Activated CD8-positive, alpha-beta memory T cell treated with anti-CD3 and anti-CD28 coated beads, Interleukin-2, amount 50 U/mL, for 48 hours (primary cell): ENCODE measurements at regions not wholly inside any gene's neighbourhood (a gene's known extent, or its start where the extent isn't known, plus 50 kb on each side); places are given as distances from the start of the nearest gene placed in this dataset.

Experiments used
- DNase-seq: peaks from one replicate; pipeline ENCODE4 v3.0.0-alpha.2; 2020

DNA sequence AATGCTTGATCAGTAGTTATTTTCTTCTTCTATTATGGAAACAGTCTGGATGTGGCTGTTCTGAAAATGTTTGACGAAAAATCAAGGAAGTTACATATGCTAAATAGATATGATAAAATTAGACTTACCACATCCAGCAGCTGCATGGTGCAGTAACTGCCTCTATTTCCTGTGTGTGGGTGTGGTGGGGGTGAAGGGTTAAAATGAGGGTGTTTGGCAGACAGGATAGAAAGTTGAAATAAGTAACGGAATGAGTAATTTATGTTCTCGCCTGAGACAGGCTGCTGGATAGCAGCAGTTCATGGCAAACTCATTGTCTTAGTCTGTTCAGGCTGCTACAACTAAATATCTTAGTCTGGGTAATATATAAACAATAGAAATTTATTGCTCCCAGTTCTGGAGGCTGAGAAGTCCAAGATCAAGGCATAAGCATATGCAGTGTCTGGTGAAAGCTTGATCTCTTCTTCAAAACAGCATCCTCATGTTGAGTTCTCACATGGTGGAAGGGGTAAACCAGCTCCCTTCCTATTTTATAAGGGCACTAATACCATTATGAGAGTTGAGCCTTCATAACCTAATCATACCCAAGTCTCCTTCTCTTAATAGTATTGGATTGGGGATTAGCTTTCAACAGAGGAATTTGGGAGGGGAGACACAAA lies 1248.9 kb downstream of the SLITRK5 start:
- DNase-seq = no peak

DNA sequence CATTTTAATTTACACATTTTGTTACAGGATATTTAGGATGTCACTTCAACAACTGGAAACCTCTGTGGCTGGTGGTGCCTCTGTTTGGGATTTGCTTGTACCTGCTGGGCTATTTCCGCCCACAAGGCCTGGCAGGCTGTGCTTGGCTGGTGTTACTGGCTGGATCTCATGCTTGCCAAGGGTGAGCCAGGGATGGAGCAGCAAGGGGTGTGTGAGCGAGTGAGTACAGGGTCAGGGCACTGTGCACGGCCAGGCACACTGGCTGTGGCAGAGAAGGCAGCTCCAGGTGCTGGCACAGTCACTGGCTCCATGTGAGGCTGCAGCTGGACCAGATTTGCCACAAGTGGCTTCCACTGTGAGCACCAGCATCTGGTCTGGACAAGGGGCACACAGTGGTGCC lies 1254.8 kb downstream of the SLITRK5 start:
- no peak for DNase-seq

DNA sequence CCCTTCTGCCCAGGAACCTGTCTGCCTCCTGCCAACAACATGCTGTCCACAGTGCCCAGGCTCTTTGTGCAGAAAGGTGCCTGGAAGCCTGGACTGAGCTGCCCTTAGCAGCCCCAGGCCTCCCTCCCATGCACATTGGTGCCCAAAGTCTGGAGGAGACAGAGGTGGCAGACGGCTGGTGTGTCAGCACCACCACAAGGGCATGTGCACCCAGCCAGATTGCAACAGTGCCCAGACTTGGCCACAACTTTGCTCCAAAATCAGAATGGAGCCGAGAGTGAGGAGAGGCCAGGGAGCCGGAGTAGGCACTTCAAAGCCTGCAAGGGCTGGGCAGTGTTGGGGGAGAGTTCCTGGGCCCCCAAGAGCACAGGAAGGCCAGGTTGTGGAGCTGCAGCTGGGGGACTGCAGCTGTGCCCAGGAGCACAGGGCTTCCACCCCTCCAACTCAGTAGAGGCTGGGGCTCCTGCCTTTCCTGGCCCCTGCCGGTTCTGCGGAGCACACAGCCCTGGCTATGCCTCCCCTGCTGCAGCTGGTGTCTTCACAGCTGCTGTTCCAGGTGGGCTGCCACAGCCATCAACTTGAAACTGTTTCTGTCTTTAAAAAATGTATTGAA lies 1255.8 kb downstream of the SLITRK5 start:
- DNase-seq = no peak

GRCh38 chr13:88932950-88933349 lies 1261.8 kb downstream of the SLITRK5 start:
- DNase-seq = no peak

- DNase-seq = no peak
Observed at GRCh38 chr13:88937384-88937783, 1266.2 kb downstream of the SLITRK5 start.

- DNase-seq = no peak
Observed at GRCh38 chr13:88945793-88946192, 1274.6 kb downstream of the SLITRK5 start.

- DNase-seq = no peak
Observed at GRCh38 chr13:88948501-88948900, 1277.3 kb downstream of the SLITRK5 start.

- DNase-seq = no peak
Observed at GRCh38 chr13:88958821-88959220, 1287.7 kb downstream of the SLITRK5 start.

DNA sequence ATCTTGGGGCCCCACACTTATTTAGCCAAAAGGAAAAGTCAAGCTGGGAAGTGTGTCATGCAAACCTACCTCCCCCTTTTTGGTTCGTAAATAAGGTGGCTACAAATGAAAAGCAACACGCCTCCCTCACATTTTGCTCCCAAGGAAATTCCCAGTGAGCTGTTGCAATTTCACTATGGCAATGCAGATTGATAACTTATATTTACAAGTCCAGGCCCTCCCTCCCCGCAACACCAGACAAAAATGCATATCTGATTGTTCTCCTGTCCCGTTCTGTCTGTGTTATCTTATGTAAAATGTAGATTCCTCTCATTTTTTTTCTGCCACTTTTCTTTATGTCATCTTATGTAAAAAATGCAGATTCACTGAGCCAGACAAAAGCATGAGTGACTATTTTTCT lies 1305.3 kb downstream of the SLITRK5 start:
- no peak for DNase-seq

GRCh38 chr13:88978607-88979006 lies 1307.4 kb downstream of the SLITRK5 start:
- no peak for DNase-seq

DNA sequence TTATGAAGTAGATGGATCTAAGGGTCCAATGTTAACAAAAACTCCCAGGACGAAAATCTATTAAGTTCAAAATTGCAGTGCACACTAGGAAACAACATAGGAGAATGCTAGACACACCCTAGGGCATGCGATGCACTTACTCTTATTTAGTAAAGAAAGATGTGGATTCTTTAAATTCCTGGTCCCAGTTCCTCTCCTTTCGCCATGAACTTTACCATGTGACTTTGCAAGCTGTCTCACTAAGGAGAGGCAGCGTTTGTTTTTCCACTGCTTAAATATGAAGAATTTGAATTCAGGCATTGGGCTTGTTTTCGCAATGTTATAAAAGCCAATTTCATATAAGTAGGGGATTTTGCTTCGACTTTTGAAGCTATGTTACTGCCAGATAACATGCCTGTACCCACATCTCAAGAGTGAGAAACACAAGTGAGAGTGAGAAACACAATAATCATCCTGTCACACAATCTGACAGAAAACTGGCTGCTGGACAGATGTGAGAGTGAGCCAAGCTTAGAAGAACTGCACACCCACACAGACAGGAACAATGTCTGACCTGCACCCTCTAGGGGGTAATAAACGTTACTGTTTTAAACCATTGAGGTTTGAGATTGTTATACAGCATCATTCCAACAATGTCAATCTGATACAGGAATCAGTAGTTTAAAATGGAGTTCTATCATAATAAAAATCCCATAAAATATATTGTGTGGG lies 1308.4 kb downstream of the SLITRK5 start:
- DNase-seq = no peak

DNA sequence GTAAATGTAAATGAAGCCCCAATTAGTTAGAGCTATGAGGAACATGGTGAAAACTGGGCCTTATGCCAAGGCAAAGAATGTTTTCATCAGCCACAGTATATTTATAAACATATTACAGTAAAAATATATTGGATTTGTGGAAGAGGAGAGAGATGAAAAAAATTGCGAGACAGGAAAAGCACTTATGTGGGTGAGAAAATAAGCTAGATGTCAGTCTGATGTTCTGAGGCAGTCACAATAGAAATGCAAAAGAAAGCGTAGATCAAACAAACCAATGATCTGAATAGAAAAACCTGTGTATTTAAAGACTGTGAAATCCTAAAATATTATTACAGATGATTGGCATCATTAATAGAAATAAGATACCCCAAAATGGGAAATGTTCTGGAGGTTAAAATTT lies 1332.5 kb downstream of the SLITRK5 start:
- DNase-seq = no peak

GRCh38 chr13:89011615-89012014 lies 1340.4 kb downstream of the SLITRK5 start:
- DNase-seq = no peak

- DNase-seq = no peak
Observed at GRCh38 chr13:89027694-89028306, 1356.6 kb downstream of the SLITRK5 start.

DNA sequence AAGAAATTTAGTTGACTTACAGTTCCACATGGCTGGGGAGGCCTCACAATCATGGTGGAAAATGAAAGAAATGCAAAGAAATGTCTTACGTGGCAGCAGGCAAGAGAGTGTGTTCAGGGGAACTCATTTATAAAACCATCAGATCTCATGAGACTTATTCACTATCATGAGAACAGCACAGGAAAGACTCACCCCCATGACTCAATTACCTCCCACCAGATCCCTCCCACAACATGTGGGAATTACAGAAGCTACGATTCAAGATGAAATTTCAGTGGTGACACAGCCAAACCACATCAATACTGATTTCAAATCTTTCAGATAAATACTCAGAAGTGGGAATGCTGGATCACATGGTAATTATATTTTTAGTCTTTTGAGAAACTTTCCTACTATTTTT lies 1357.9 kb downstream of the SLITRK5 start:
- DNase-seq = no peak

DNA sequence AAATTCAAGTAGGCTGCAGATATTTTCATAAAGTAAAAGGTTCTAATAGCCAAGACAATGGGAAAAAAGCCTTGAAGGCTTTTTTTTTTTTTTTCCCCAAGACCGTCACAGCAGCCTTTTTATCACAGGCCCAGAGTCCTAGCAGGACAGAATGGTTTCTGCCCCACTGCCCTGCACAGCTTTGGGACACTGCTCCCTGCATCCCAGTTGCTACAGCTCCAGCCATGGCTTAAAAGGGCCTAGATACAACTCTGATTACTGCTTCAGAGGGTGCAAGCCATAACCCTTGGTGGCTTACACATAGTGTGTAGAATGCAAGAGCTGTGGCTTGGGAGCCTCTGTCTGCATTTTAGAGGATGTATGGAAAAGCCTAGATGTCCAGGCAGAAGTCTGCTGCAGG lies 1362.8 kb downstream of the SLITRK5 start:
- DNase-seq = no peak

- DNase-seq = no peak
Observed at GRCh38 chr13:89052699-89053098, 1381.5 kb downstream of the SLITRK5 start.

GRCh38 chr13:89053418-89053817 lies 1382.2 kb downstream of the SLITRK5 start:
- no peak for DNase-seq

GRCh38 chr13:89057274-89057673 lies 1386.1 kb downstream of the SLITRK5 start:
- no peak for DNase-seq

DNA sequence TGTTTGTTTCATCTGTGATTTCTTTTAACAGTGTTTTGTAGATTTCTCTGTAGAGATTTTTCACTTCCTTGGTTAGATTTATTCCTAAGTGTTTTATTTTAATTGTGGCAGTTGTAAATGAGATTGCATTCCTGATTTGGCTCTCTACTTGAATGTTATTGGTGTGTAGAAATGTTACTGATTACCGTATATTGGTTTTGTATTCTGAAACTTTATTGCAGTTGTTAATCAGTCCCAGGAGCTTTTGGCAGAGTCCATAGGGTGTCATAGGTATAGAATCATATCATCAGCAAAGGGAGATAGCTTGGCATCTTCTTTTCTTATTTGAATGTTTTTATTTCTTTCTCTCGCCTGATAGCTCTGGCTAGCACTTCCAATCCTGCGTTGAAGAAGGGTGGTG lies 1386.7 kb downstream of the SLITRK5 start:
- DNase-seq = no peak

DNA sequence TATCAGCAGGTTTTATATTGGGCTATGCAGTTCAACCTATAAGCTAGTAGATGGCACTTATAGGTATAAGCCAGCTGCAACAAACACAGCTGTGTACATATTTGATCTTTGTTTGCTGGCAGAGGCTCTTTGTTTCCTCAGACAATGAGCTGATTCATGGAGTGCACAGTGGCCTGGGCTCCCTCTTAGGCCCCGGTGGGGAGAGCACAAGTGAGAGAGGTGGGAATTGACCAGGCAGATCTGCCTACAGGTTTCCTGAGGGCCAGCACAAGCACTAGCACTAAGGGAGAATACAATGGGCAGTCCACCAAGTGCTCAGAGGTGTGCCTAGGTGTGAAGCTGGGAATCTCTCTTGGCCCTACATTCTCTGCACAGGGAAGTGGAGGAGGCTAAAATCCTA lies 1390.7 kb downstream of the SLITRK5 start:
- DNase-seq = no peak

DNA sequence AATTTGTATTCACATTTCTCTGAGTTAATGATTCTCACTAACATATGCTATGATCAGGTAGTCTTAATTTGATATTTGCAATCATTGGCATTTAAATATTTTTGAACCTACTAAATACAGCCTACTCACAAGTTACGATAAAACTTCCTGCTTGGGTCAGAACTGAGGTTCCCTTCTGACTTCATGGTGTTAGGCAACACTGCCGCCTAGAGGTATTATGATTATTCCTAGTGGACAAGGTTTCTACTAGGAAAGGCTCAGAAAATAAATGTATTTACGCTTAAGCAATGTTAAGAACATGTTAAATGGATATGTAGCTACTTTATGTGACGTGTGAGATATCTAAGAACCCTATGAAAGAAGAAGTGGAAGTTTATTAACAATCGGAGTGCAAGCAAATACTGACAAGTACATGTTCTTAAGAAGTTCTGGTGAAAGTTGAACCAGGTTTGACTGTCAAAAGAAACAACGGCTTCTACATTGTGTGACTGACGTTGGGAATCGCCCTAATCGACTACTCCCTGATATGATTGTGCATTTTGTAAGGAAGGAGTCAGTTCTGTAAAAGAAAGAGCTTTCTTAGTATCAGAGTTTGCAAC lies 1395.8 kb downstream of the SLITRK5 start:
- DNase-seq = no peak

- no peak for DNase-seq
Observed at GRCh38 chr13:89072979-89073378, 1401.8 kb downstream of the SLITRK5 start.

DNA sequence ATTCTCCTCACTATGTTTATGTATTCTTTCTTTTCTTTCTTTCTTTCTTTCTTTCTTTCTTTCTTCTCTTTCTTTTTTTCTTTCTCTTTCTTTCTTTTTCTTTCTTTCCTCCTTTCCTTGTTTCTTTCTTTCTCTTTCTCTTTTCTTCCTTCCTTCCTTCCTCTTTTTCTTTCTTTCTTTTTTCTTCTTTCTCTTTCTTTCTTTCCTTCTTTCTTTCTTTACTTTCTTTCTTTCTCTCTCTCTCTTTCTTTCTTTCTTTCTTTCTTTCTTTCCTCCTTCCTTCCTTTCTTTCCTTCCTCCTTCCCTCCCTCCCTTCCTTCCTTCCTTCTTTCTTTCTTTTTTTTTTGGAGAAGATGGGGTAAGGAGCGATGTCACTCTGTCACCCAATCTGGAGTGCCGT lies 1405.5 kb downstream of the SLITRK5 start:
- no peak for DNase-seq
